ENCODE measurements at regions not wholly inside any gene's neighbourhood (a gene's known extent, or its start where the extent isn't known, plus 50 kb on each side); places are given as distances from the start of the nearest gene placed in this dataset.

- TF ChIP-seq CTCF (conservative IDR thresholded peaks at IDR 0.05; ENCODE audit: low read depth in 2 of 2) (no peak), POLR2AphosphoS5 (IDR thresholded peaks at IDR 0.05; ENCODE audit: low read depth) (no peak), ZNF462 (CRISPR knock-in tag; IDR thresholded peaks at IDR 0.05) (no peak), JUNB (IDR thresholded peaks at IDR 0.05; ENCODE audit: unreplicated experiment) (no peak), EZH2 (IDR thresholded peaks at IDR 0.05; ENCODE audit: low read depth, unreplicated experiment) (no peak), CREB1 (CRISPR knock-in tag; IDR thresholded peaks at IDR 0.05; ENCODE audit: low read depth) (no peak), EZH2phosphoT487 (IDR thresholded peaks at IDR 0.05; ENCODE audit: unreplicated experiment) (no peak), NANOG (IDR thresholded peaks at IDR 0.05; ENCODE audit: borderline replicate concordance) (no peak)
Measured at GRCh38 chr3:194936659-194937058, 251.0 kb downstream of the FAM43A start.

Measured in GM23338 (cell line).